NOMO-1 treated with DMSO at 0.1 percent for 48 hours (cell line): ENCODE measurements at regions not wholly inside any gene's neighbourhood (a gene's known extent, or its start where the extent isn't known, plus 50 kb on each side); places are given as distances from the start of the nearest gene placed in this dataset.
"Not testable (repeated sequence)": the region's sequence is repeated elsewhere in the genome, so short reads cannot be mapped to it uniquely, and the experiment has no call there.

Source experiments
- DNase-seq: peaks from one replicate; lab custom pipeline; 2025; ENCODE audit not compliant: unreplicated experiment; lab: John Stamatoyannopoulos, UW

DNA sequence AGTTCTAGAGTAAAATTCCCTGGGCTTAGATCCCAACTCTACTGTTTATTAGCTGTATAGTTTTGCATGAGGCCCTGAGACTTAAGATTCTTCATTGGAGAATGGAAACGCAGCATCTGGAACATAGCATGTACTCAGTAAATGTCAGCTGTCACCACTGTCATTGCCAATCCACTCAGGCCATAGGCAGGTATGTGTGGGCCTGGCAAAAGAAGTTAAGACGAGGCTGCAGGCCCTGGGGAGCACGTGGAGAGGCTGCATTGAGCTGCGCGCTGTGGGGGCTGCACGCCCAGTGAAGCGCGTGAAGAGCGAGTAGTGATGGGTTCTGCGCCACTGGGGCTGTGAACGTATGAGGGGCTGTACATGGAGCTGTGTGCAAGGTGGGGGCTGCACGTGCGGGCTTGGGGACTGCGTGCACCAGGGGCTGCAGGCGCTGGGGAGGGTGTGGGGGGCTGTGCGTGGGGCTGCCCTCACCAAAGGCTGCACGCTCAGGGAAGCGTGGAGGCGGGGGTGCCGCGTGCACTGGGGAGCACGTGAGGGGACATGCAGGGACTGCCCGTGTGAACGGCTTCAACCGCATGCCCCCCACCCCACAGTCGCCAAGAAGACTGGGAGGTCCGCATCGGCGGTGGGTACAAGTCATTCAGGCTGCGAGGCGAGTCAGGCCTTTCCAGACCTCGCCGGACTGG lies 85.5 kb downstream of the PRR15 start:
- DNase-seq, result no peak

DNA sequence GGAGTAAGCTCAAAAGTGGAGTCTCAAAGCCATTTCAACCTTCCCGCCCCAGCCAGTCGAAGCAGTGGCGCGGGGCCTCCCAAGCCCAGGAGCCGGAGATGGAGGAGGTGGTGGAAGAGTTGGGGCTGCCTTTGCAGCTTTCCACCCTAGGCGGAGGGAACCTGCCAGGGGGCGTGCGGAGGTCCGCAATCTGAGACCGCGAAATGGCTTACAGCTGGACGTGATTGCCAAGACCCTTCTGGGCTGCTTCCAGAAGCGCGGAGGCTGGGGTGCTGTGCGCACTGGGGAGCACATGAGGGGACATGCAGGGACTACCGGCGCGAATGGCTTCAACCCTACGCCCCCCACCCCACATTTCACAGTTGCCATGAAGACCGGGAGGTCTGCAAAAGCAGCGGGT lies 86.2 kb downstream of the PRR15 start:
- no peak for DNase-seq

- DNase-seq, result no peak
Measured at GRCh38 chr7:29651477-29651876, 87.8 kb downstream of the PRR15 start.

- DNase-seq, result no peak
Measured at GRCh38 chr7:29652556-29652955, 88.9 kb downstream of the PRR15 start.

GRCh38 chr7:29654340-29654739 lies 90.7 kb downstream of the PRR15 start:
- DNase-seq, result not testable (repeated sequence)

GRCh38 chr7:29657288-29657687 lies 93.7 kb downstream of the PRR15 start:
- no peak for DNase-seq

GRCh38 chr7:29657856-29658255 lies 94.2 kb downstream of the PRR15 start:
- DNase-seq, result no peak

DNA sequence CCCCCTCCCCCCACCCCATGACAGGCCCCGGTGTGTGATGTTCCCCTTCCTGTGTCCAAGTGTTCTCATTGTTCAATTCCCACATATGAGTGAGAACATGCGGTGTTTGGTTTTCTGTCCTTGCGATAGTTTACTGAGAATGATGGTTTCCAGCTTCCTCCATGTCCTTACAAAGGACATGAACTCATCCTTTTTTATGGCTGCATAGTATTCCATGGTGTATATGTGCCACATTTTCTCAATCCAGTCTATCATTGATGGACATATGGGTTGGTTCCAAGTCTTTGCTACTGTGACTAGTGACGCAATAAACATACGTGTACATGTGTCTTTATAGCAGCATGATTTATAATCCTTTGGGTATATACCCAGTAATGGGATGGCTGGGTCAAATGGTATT lies 95.6 kb downstream of the PRR15 start:
- DNase-seq, result not testable (repeated sequence)

GRCh38 chr7:29662899-29663298 lies 99.3 kb downstream of the PRR15 start:
- not testable (repeated sequence) for DNase-seq

- not testable (repeated sequence) for DNase-seq
Measured at GRCh38 chr7:29664999-29665398, 101.4 kb downstream of the PRR15 start.

- DNase-seq, result not testable (repeated sequence)
Measured at GRCh38 chr7:29667096-29667669, 103.5 kb downstream of the PRR15 start.

- not testable (repeated sequence) for DNase-seq
Measured at GRCh38 chr7:29671286-29671685, 107.7 kb downstream of the PRR15 start.

DNA sequence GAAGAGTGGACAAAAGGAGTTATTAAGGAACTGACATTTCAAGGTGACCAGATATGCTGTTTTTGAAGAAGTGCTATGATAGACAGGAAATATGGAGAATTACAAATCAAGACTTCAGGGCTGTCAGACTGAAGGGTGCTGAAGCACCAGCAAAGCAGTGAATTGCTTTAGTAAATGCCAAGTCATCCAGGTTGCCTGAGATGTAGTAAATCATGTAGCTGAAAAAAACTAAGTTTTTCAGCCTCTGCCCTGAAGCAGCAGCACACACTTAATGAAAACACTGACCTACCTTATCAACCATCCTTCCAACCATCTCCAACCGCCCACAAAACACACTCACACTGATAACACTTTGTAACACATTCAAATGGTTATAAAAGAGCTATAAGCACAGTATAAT lies 110.0 kb downstream of the PRR15 start:
- DNase-seq, result not testable (repeated sequence)

- DNase-seq, result not testable (repeated sequence)
Measured at GRCh38 chr7:29674626-29675025, 111.0 kb downstream of the PRR15 start.

DNA sequence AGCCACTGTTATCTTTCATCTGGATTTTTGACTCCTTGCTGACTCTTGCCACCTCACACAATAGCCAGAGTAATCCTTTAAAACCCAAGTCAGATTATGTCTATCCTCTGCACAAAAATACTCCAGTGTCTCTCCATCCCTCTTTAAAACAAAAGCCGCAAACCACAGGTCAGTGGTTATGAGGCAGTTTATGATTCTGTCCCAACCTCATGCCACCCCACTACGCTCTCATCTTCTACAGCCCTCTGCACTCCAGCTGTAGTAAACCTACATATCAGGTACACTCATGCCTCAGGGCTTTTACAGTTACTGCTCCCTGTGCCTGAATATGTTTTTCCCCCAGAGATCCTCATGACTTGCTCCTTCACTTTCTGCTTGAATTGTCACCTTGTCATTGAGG lies 113.6 kb downstream of the PRR15 start:
- not testable (repeated sequence) for DNase-seq

- not testable (repeated sequence) for DNase-seq
Measured at GRCh38 chr7:29679963-29680362, 116.3 kb downstream of the PRR15 start.

DNA sequence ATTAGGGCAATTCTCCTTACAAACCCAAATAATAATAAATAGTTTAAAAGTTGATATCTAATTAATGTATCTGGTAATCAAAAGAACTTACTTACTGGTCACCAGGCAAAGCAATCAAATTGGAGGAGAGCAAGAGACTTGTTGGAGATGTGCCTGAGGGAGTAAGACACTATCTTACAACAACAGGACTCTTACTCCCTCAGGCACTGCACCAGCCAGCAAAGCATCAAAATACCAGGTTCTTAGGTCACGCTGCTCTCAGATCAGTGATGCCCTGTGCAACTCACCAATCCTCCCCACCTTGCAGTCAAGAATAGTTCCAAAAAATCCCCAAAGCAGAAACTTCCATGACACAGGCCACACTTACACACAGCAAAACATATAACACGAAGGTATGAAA lies 117.0 kb downstream of the PRR15 start:
- not testable (repeated sequence) for DNase-seq

GRCh38 chr7:29684151-29684786 lies 120.6 kb downstream of the PRR15 start:
- peak; percentile 4 for DNase-seq

DNA sequence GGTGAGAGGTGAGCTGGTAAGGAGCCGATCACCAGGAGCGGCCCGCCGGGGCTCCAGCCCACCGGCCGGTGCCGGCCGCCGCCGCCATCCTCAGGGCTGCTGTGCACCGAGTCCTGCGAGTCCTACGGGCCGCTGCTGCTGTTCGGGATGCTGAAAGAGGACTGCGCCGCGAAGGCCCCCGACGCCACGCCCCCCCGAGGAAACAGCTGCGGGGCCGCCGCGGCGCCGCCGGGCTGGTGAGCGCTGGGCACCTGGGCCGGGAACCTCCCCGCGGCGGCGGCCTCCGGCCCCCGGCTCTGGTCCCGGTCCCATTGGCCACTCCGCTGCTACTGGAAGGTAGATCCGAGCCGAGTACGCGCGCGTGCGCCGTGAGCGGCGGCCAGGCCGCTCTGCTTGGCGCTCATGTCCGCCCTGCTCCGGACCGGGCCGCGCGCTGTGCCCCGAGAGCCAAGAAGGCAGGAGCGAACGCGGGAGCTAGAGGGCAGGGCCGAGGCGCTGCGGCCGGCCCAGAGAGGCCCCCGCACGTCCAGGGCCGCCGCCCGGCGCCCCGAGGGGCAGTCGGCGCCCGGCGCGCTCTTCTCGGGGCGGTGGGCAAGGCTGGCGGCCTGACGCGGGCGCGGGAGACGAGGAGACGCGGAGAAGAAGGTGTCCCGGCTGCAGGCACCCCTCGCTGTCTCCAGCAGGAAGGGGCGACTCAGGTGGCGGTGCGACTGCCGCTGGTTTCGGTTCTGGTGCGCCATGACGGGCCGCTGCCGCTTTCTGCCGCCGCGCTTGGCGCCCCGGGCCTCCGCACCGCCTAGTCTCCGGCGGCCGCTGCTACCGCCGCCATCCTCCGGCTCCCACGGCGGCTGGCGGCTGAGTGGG lies 121.3 kb upstream of the WIPF3 start:
- DNase-seq, result peak; percentile 34

- not testable (repeated sequence) for DNase-seq
Measured at GRCh38 chr7:29685651-29686271, 120.5 kb upstream of the WIPF3 start.

GRCh38 chr7:29690510-29690909 lies 115.8 kb upstream of the WIPF3 start:
- DNase-seq, result not testable (repeated sequence)
